ENCODE measurements at regions not wholly inside any gene's neighbourhood (a gene's known extent, or its start where the extent isn't known, plus 50 kb on each side); places are given as distances from the start of the nearest gene placed in this dataset.

- ChIA-PET POLR2A (ENCODE audit: unreplicated experiment) (no interaction called here), CTCF (interaction anchor here (0.6 kb wide), 1 partner anchor 66 kb away, joined by 5 read pairs; no protein-coding TSS in a partner anchor)
- Histone ChIP-seq H2BK120ac (ENCODE audit: low read depth, low read length) (no peak overlapping the region), H3K4me3 (ENCODE audit: insufficient read depth, low read depth, low read length) (no peak overlapping the region), H4K8ac (ENCODE audit: low read depth in 2 of 2, low read length in 2 of 2) (no peak overlapping the region), H3K9me3 (ENCODE audit: control insufficient read depth, insufficient read depth, low read length) (no peaks in the 10 kb centered on the region), H3K4ac (ENCODE audit: low read depth, low read length) (no peak overlapping the region), H3K4me1 (ENCODE audit: control insufficient read depth, insufficient read depth, low read length) (no peaks in the 10 kb centered on the region), H2AK9ac (replicated peaks; ENCODE audit: low read depth, low read length, poor library complexity) (no peak overlapping the region), H2AFZ (replicated peaks; ENCODE audit: low read length, poor library complexity) (no peak overlapping the region), H3K14ac (replicated peaks; ENCODE audit: low read depth, low read length) (no peak overlapping the region), H3K27me3 (ENCODE audit: control insufficient read depth, insufficient read depth, low read length) (no peaks in the 10 kb centered on the region), H3K27ac (ENCODE audit: insufficient read depth, low read length) (no peak overlapping the region), H3K79me1 (ENCODE audit: low read depth in 1 of 2, low read length in 2 of 2) (no peaks in the 10 kb centered on the region), H2AK5ac (ENCODE audit: low read depth, low read length) (no peak overlapping the region), H4K5ac (ENCODE audit: low read depth, low read length) (no peak overlapping the region), H3K18ac (ENCODE audit: low read depth, low read length) (no peak overlapping the region), H4K20me1 (ENCODE audit: insufficient read depth, low read length) (no peaks in the 10 kb centered on the region), H3K56ac (ENCODE audit: extremely low read depth, insufficient read depth, low read length) (no peak overlapping the region), H3K36me3 (ENCODE audit: control insufficient read depth, insufficient read depth, low read length) (no peaks in the 10 kb centered on the region), H2BK5ac (ENCODE audit: low read depth, low read length, poor library complexity, severe bottlenecking) (no peak overlapping the region), H2BK15ac (ENCODE audit: low read depth, low read length) (no peak overlapping the region), H3K23ac (ENCODE audit: low read depth, low read length) (no peak overlapping the region), H3K9me1 (ENCODE audit: insufficient read depth, low read length) (no peaks in the 10 kb centered on the region), H3K4me2 (ENCODE audit: low read depth, low read length) (no peak overlapping the region), H2BK20ac (ENCODE audit: low read depth, low read length) (no peak overlapping the region), H4K91ac (ENCODE audit: insufficient read depth, low read depth, low read length) (no peak overlapping the region), H3K9ac (ENCODE audit: low read depth, low read length) (no peak overlapping the region)
- DNase-seq (no peak), ATAC-seq (ENCODE audit: low read depth) (no peak)
- BruUV-seq (replicated peaks), result no TSS peak
- WGBS, 2 experiments (ENCODE audit: extremely low coverage in 2 of 2, insufficient read length in 1 of 2), result no CpG with 5 or more reads among the region's 6 CpGs
- dilution Hi-C loops (cut with HindIII; ENCODE audit: low sequenced_read_pairs, unreplicated experiment), result no loop called here
- in situ Hi-C loops (cut with MboI; ENCODE audit: low sequenced_read_pairs), result no loop called here
- TF ChIP-seq, protein P1, sequence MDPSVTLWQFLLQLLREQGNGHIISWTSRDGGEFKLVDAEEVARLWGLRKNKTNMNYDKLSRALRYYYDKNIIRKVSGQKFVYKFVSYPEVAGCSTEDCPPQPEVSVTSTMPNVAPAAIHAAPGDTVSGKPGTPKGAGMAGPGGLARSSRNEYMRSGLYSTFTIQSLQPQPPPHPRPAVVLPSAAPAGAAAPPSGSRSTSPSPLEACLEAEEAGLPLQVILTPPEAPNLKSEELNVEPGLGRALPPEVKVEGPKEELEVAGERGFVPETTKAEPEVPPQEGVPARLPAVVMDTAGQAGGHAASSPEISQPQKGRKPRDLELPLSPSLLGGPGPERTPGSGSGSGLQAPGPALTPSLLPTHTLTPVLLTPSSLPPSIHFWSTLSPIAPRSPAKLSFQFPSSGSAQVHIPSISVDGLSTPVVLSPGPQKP (IDR thresholded peaks at IDR 0.05; ENCODE audit: borderline replicate concordance, low read depth, low read length), result no peak
- TF ChIP-seq MAFK (IDR thresholded peaks at IDR 0.05; ENCODE audit: low read depth, low read length), result peak; percentile 78
- intact Hi-C loops (cut with micrococcal nuclease), result loop anchor here (2.0 kb wide), 1 partner anchor 17 kb away; no protein-coding TSS in a partner anchor
These were observed 143.6 kb upstream of the EPHA4 start for GRCh38 chr2:221715523-221716247.
